ENCODE measurements at regions not wholly inside any gene's neighbourhood (a gene's known extent, or its start where the extent isn't known, plus 50 kb on each side); places are given as distances from the start of the nearest gene placed in this dataset.

GRCh38 chr2:18325118-18325517 lies 235.3 kb downstream of the RDH14 start:
- no peak for TF ChIP-seq POLR2A (IDR thresholded peaks at IDR 0.05; ENCODE audit: low read depth, low read length)
- no peak for TF ChIP-seq RFX5 (IDR thresholded peaks at IDR 0.05; ENCODE audit: low read depth, low read length)
- TF ChIP-seq CTCF (conservative IDR thresholded peaks at IDR 0.05; ENCODE audit: low read depth, low read length), result no peak
- no peak for TF ChIP-seq RAD21 (IDR thresholded peaks at IDR 0.05; ENCODE audit: low read length)
- no peak for TF ChIP-seq MXI1 (IDR thresholded peaks at IDR 0.05; ENCODE audit: borderline replicate concordance, low read depth, low read length)
- TF ChIP-seq MAFK (IDR thresholded peaks at IDR 0.05; ENCODE audit: low read depth, low read length), result no peak
- no peak for TF ChIP-seq SMC3 (IDR thresholded peaks at IDR 0.05; ENCODE audit: low read depth, low read length)
- TF ChIP-seq MAZ (IDR thresholded peaks at IDR 0.05; ENCODE audit: borderline replicate concordance, low read depth, low read length), result no peak
- no peak for TF ChIP-seq FOS (IDR thresholded peaks at IDR 0.05; ENCODE audit: low read depth, low read length)
- no peak for TF ChIP-seq CEBPB (IDR thresholded peaks at IDR 0.05; ENCODE audit: low read depth, low read length)
- TF ChIP-seq, protein P1, sequence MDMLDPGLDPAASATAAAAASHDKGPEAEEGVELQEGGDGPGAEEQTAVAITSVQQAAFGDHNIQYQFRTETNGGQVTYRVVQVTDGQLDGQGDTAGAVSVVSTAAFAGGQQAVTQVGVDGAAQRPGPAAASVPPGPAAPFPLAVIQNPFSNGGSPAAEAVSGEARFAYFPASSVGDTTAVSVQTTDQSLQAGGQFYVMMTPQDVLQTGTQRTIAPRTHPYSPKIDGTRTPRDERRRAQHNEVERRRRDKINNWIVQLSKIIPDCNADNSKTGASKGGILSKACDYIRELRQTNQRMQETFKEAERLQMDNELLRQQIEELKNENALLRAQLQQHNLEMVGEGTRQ (IDR thresholded peaks at IDR 0.05; ENCODE audit: low read depth, low read length), result no peak
- TF ChIP-seq BHLHE40 (IDR thresholded peaks at IDR 0.05; ENCODE audit: low read depth, low read length), result no peak
- TF ChIP-seq, protein P2, sequence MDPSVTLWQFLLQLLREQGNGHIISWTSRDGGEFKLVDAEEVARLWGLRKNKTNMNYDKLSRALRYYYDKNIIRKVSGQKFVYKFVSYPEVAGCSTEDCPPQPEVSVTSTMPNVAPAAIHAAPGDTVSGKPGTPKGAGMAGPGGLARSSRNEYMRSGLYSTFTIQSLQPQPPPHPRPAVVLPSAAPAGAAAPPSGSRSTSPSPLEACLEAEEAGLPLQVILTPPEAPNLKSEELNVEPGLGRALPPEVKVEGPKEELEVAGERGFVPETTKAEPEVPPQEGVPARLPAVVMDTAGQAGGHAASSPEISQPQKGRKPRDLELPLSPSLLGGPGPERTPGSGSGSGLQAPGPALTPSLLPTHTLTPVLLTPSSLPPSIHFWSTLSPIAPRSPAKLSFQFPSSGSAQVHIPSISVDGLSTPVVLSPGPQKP (IDR thresholded peaks at IDR 0.05; ENCODE audit: borderline replicate concordance, low read depth, low read length), result no peak

Measured in IMR-90 (cell line).